Neural cell (in vitro differentiated cells): ENCODE measurements at regions not wholly inside any gene's neighbourhood (a gene's known extent, or its start where the extent isn't known, plus 50 kb on each side); places are given as distances from the start of the nearest gene placed in this dataset.

Experiments
- H2AFZ ChIP-seq: fragments of 200-600, 300-800 bp; sonication (generic), shearing (Covaris generic); 2 replicates; pipeline ENCODE4 v1.6.0; 2014; ENCODE audit warnings: low read depth, mild to moderate bottlenecking, antibody characterized with exemption, low read length, moderate library complexity
- H3F3A ChIP-seq: fragments of 200-600 bp; shearing (Covaris generic); 2 replicates; pipeline ENCODE4 v1.6.1; 2016; ENCODE audit warnings: mild to moderate bottlenecking, moderate library complexity, mixed read lengths, antibody characterized with exemption, low read length; ENCODE audit not compliant: insufficient read depth, poor library complexity, severe bottlenecking
- H3K27ac ChIP-seq: fragments of 200-600, 300-800 bp; sonication (generic), shearing (Covaris generic); 2 replicates; pipeline ENCODE4 v1.5.1; 2014; ENCODE audit warnings: mild to moderate bottlenecking, low read length, moderate library complexity
- H3K27me3 ChIP-seq: fragments of 300-800, 200-600 bp; sonication (generic), shearing (Covaris generic); 2 replicates; pipeline ENCODE4 v1.6.0; 2014; ENCODE audit warnings: mild to moderate bottlenecking, low read depth, low read length, moderate library complexity; ENCODE audit not compliant: insufficient read depth
- H3K36me3 ChIP-seq: fragments of 300-800, 200-600 bp; sonication (generic), shearing (Covaris generic); 2 replicates; pipeline ENCODE4 v1.5.1; 2014; ENCODE audit warnings: mild to moderate bottlenecking, antibody characterized with exemption, low read length, moderate library complexity; ENCODE audit not compliant: insufficient read depth
- H3K4me2 ChIP-seq: fragments of 300-800, 200-600 bp; sonication (generic), shearing (Covaris generic); 2 replicates; pipeline ENCODE4 v1.6.0; 2014; ENCODE audit warnings: mild to moderate bottlenecking, low read length
- H3K4me3 ChIP-seq: fragments of 300-800, 200-600 bp; sonication (generic), shearing (Covaris generic); 2 replicates; pipeline ENCODE4 v1.5.1; 2014; ENCODE audit warnings: mild to moderate bottlenecking, low read length, moderate library complexity
- H3K79me2 ChIP-seq: fragments of 200-600 bp; shearing (Covaris generic); replicated peaks from 2 replicates; pipeline ENCODE4 v1.6.0; 2014; ENCODE audit warnings: mild to moderate bottlenecking, low read length, moderate library complexity; ENCODE audit not compliant: insufficient read depth
- H3K9ac ChIP-seq: fragments of 300-800, 200-600 bp; sonication (generic), shearing (Covaris generic); 2 replicates; pipeline ENCODE4 v1.6.1; 2016; ENCODE audit warnings: mild to moderate bottlenecking, low read length, mixed read lengths
- H3K9me2 ChIP-seq: fragments of 200-600 bp; shearing (Covaris generic); 2 replicates; pipeline ENCODE4 v1.6.1; 2016; ENCODE audit warnings: mild to moderate bottlenecking, low read length, mixed read lengths; ENCODE audit not compliant: insufficient read depth
- H3K9me3 ChIP-seq: fragments of 200-600, 300-800 bp; sonication (generic), shearing (Covaris generic); 2 replicates; pipeline ENCODE4 v1.6.1; 2016; ENCODE audit warnings: mild to moderate bottlenecking, mixed run types, low read length, moderate library complexity, mixed read lengths
- H4K20me1 ChIP-seq: fragments of 200-600 bp; shearing (Covaris generic); 2 replicates; pipeline ENCODE4 v1.6.1; 2016; ENCODE audit warnings: mild to moderate bottlenecking, mixed run types; ENCODE audit not compliant: insufficient read depth
- EP300 ChIP-seq: fragments of 450-650 bp; conservative IDR thresholded peaks from 2 replicates; pipeline ENCODE4 v1.6.1; 2014; ENCODE audit warnings: antibody characterized with exemption, mild to moderate bottlenecking, moderate library complexity; ENCODE audit not compliant: poor library complexity, severe bottlenecking
- EZH2 ChIP-seq: fragments of 200-600, 300-800 bp; shearing (Covaris generic), sonication (generic); IDR thresholded peaks from 2 replicates; pipeline ENCODE4 v1.6.1; 2014; ENCODE audit warnings: antibody characterized with exemption, low read length, borderline replicate concordance, mild to moderate bottlenecking; ENCODE audit not compliant: insufficient read depth, poor library complexity, severe bottlenecking
- MXI1 ChIP-seq: fragments of 450-650 bp; conservative IDR thresholded peaks from 2 replicates; pipeline ENCODE4 v1.6.1; 2014; ENCODE audit warnings: antibody characterized with exemption, mild to moderate bottlenecking; ENCODE audit not compliant: poor library complexity, severe bottlenecking
- POLR2AphosphoS5 ChIP-seq: IDR thresholded peaks from 2 replicates; pipeline ENCODE4 v1.6.1; 2012
- RAD21 ChIP-seq: fragments of 450-650 bp; conservative IDR thresholded peaks from 2 replicates; pipeline ENCODE4 v1.6.1; 2014; ENCODE audit warnings: antibody characterized with exemption, mild to moderate bottlenecking, moderate library complexity
- SMC3 ChIP-seq: fragments of 450-650 bp; conservative IDR thresholded peaks from 2 replicates; pipeline ENCODE4 v1.6.1; 2014; ENCODE audit warnings: antibody characterized with exemption, mild to moderate bottlenecking, moderate library complexity; ENCODE audit not compliant: poor library complexity
- TAF1 ChIP-seq: IDR thresholded peaks from 2 replicates; pipeline ENCODE4 v1.6.1; 2012; ENCODE audit warnings: low read depth
- TF ChIP-seq, protein P1 (sequence below): IDR thresholded peaks from 2 replicates; pipeline ENCODE4 v1.6.1; 2012; ENCODE audit warnings: borderline replicate concordance
- TF ChIP-seq, protein P2 (sequence below): fragments of 450-650 bp; IDR thresholded peaks from 2 replicates; pipeline ENCODE4 v1.5.1; 2014; ENCODE audit warnings: antibody characterized with exemption, mild to moderate bottlenecking, moderate library complexity; ENCODE audit not compliant: poor library complexity, severe bottlenecking

DNA sequence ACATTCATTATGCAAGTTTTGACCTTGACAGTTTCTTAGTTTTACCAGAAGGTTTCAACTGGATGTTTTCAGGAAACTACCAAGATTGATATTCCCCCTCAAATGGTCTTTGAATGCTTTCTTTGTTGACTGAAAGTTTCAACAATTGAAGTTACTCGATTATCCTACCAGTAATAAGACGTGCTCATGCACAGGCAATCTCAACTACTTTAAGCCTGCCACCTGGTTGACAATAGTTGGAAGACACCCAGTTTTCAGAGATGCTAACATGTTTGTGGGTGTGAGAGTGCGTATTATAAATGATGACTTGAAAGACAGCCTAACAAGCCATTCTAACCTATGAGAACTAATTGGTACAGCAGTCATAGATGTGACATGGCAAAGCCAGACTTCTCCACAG lies 73.4 kb upstream of the ITPRID1 start:
- TF ChIP-seq, protein P1, sequence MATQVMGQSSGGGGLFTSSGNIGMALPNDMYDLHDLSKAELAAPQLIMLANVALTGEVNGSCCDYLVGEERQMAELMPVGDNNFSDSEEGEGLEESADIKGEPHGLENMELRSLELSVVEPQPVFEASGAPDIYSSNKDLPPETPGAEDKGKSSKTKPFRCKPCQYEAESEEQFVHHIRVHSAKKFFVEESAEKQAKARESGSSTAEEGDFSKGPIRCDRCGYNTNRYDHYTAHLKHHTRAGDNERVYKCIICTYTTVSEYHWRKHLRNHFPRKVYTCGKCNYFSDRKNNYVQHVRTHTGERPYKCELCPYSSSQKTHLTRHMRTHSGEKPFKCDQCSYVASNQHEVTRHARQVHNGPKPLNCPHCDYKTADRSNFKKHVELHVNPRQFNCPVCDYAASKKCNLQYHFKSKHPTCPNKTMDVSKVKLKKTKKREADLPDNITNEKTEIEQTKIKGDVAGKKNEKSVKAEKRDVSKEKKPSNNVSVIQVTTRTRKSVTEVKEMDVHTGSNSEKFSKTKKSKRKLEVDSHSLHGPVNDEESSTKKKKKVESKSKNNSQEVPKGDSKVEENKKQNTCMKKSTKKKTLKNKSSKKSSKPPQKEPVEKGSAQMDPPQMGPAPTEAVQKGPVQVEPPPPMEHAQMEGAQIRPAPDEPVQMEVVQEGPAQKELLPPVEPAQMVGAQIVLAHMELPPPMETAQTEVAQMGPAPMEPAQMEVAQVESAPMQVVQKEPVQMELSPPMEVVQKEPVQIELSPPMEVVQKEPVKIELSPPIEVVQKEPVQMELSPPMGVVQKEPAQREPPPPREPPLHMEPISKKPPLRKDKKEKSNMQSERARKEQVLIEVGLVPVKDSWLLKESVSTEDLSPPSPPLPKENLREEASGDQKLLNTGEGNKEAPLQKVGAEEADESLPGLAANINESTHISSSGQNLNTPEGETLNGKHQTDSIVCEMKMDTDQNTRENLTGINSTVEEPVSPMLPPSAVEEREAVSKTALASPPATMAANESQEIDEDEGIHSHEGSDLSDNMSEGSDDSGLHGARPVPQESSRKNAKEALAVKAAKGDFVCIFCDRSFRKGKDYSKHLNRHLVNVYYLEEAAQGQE, result no peak
- TF ChIP-seq SMC3, result no peak
- no peak for TF ChIP-seq EZH2
- no peak for TF ChIP-seq RAD21
- TF ChIP-seq EP300, result no peak
- TF ChIP-seq MXI1, result no peak
- TF ChIP-seq POLR2AphosphoS5, result no peak
- TF ChIP-seq, protein P2, sequence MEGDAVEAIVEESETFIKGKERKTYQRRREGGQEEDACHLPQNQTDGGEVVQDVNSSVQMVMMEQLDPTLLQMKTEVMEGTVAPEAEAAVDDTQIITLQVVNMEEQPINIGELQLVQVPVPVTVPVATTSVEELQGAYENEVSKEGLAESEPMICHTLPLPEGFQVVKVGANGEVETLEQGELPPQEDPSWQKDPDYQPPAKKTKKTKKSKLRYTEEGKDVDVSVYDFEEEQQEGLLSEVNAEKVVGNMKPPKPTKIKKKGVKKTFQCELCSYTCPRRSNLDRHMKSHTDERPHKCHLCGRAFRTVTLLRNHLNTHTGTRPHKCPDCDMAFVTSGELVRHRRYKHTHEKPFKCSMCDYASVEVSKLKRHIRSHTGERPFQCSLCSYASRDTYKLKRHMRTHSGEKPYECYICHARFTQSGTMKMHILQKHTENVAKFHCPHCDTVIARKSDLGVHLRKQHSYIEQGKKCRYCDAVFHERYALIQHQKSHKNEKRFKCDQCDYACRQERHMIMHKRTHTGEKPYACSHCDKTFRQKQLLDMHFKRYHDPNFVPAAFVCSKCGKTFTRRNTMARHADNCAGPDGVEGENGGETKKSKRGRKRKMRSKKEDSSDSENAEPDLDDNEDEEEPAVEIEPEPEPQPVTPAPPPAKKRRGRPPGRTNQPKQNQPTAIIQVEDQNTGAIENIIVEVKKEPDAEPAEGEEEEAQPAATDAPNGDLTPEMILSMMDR, result no peak
- Histone ChIP-seq H4K20me1 (no peaks in the 10 kb centered on the region), H2AFZ (no peak overlapping the region), H3K9me2 (no peaks in the 10 kb centered on the region), H3K9me3 (no peaks in the 10 kb centered on the region), H3K4me3 (no peak overlapping the region), H3K9ac (no peak overlapping the region), H3F3A (no peaks in the 10 kb centered on the region), H3K4me2 (no peak overlapping the region), H3K27ac (no peak overlapping the region), H3K79me2 (no peaks in the 10 kb centered on the region), H3K36me3 (no peaks in the 10 kb centered on the region), H3K27me3 (no peaks in the 10 kb centered on the region)

DNA sequence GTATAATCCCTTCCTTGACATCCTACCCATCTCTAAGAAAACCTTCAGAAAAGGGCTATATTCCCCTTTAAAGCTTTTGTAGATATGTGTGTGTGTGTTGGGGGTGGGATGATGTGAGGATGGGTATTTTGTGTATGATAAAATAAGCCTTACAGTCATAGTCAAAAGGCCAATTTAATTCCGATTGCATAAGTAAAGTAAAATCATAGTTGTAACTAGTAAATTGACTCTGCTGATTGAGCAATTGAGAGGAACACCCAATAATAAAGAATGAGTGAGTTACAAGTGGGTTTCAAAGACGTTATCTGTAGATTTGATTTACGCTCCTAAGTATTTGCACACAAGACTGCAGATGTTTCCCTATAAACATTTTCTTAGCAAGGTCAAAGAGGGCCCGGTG lies 71.3 kb upstream of the ITPRID1 start:
- no peaks in the 10 kb centered on the region for H3K9me3 ChIP-seq
- no peaks in the 10 kb centered on the region for H3K79me2 ChIP-seq
- H3K36me3 ChIP-seq, result no peaks in the 10 kb centered on the region
- H3F3A ChIP-seq, result no peaks in the 10 kb centered on the region
- no peak overlapping the region for H3K4me3 ChIP-seq
- no peak overlapping the region for H3K9ac ChIP-seq
- H4K20me1 ChIP-seq, result no peaks in the 10 kb centered on the region
- TF ChIP-seq TAF1 (no peak), SMC3 (no peak), RAD21 (no peak), EP300 (no peak), MXI1 (no peak), POLR2AphosphoS5 (no peak), EZH2 (no peak)
- TF ChIP-seq, protein P1, result no peak
- TF ChIP-seq, protein P2, result no peak
- H2AFZ ChIP-seq, result no peak overlapping the region
- no peak overlapping the region for H3K27ac ChIP-seq
- H3K27me3 ChIP-seq, result no peaks in the 10 kb centered on the region
- H3K9me2 ChIP-seq, result no peaks in the 10 kb centered on the region
- H3K4me2 ChIP-seq, result no peak overlapping the region
